Upper lobe of left lung (tissue), 6 donors: ENCODE measurements at regions not wholly inside any gene's neighbourhood (a gene's known extent, or its start where the extent isn't known, plus 50 kb on each side); places are given as distances from the start of the nearest gene placed in this dataset.
A peak's percentile ranks its signal among the peaks of the same experiment; 100 is the strongest.

Experiments used
- ATAC-seq, 2 donors: fragments of 200-7000 bp; cut with Tn5 transposase; one replicate each; pipeline ENCODE4 v1.9.1; 2022; ENCODE audit warnings: mild to moderate bottlenecking in 2 of 2, moderate library complexity in 2 of 2; ENCODE audit not compliant: low FRiP score in 2 of 2
- DNase-seq, 2 donors: peaks; one replicate each; pipeline ENCODE4 v3.0.0-alpha.2; 2019 to 2020
- H3K27ac ChIP-seq, 4 donors: fragments of 200-600 bp; sonication (generic); one replicate each; pipeline ENCODE4 v1.5.1; 2016 to 2019
- H3K27me3 ChIP-seq, 4 donors: fragments of 200-600 bp; sonication (generic); one replicate each; pipeline ENCODE4 v1.5.1; 2017 to 2019
- H3K36me3 ChIP-seq, 4 donors: fragments of 200-600 bp; sonication (generic); one replicate each; pipeline ENCODE4 v1.5.1; 2016 to 2019
- H3K4me1 ChIP-seq, 4 donors: fragments of 200-600 bp; sonication (generic); one replicate each; pipeline ENCODE4 v1.5.1; 2018 to 2019
- H3K4me3 ChIP-seq, 4 donors: fragments of 200-600 bp; sonication (generic); one replicate each; pipeline ENCODE4 v1.5.1; 2017 to 2019; ENCODE audit warnings: mild to moderate bottlenecking in 2 of 4, moderate library complexity in 1 of 4
- H3K9me3 ChIP-seq, 4 donors: fragments of 200-600 bp; sonication (generic); one replicate each; pipeline ENCODE4 v1.5.1; 2018 to 2019
- EP300 ChIP-seq, 4 donors: sonication (generic); formaldehyde crosslinking; IDR thresholded peaks; one replicate each; pipeline ENCODE4 v1.5.1; 2017; ENCODE audit warnings: antibody characterized with exemption in 4 of 4, control low read depth in 2 of 4
- POLR2A ChIP-seq, 4 donors: fragments of 450-650 bp; IDR thresholded peaks; one replicate each; pipeline ENCODE4 v1.5.1; 2016 to 2017; ENCODE audit warnings: antibody characterized with exemption in 4 of 4, mild to moderate bottlenecking in 2 of 4
- POLR2AphosphoS5 ChIP-seq, 2 donors: sonication (generic); formaldehyde crosslinking; IDR thresholded peaks; one replicate each; pipeline ENCODE4 v1.5.1; 2017; ENCODE audit warnings: antibody characterized with exemption in 2 of 2
- WGBS, 2 donors: methylation state at CpG; one replicate each; pipeline ENCODE4 v1.1.5; 2017 to 2018; 5-methylcytosine and 5-hydroxymethylcytosine counted together
- TF ChIP-seq, protein P1 (sequence below), 6 experiments: fragments of 450-650 bp in 4 of 6; fragments of 200-600 bp in 2 of 6; sonication (generic) in 2 of 6; IDR thresholded peaks; one replicate each; pipeline ENCODE4 v1.5.1; 2016 to 2019; ENCODE audit warnings: antibody characterized with exemption in 6 of 6
- donor health status: DM: no; HTN: no; CAD: no; lungs with moderate emphysema.
- donor health status: DM: no; HTN: yes; CAD: no; lungs with severe emphysema.

DNA sequence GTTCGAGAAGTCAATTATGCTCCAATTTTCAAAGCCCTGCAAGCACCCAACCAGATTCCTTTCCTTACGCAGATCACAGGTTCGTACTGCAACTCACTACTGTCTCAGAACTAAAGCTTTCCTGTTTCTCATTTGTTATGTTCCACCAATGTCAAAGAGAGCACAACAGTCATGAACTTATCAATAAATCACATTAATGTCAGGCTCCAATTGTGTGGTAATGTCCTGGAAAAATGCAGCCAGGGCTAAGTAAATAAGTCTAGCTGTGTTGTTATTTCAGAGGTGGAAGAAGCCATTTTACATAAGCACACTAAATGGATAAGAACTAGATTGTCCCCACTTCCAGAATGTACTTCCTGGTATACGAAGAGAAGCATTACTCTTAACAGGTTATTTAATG lies 488.6 kb upstream of the PTGER4 start:
- Histone ChIP-seq H3K4me3 (no peak overlapping the region), H3K36me3 (no peaks in the 10 kb centered on the region), H3K4me1 (peaks cover 0 to 3% (median 0%) of the 10 kb centered on the region in 4 donors), H3K9me3 (no peaks in the 10 kb centered on the region), H3K27me3 (no peaks in the 10 kb centered on the region), H3K27ac (no peak overlapping the region)
- 37 to 48% methylated on average over 4 of the region's 4 CpGs for WGBS, 2 donors
- TF ChIP-seq POLR2AphosphoS5 (IDR thresholded peaks at IDR 0.05) (no peak), POLR2A (IDR thresholded peaks at IDR 0.05) (no peak), EP300 (IDR thresholded peaks at IDR 0.05) (peak in 1 of 4 donors; percentile 5)
- TF ChIP-seq, protein P1, sequence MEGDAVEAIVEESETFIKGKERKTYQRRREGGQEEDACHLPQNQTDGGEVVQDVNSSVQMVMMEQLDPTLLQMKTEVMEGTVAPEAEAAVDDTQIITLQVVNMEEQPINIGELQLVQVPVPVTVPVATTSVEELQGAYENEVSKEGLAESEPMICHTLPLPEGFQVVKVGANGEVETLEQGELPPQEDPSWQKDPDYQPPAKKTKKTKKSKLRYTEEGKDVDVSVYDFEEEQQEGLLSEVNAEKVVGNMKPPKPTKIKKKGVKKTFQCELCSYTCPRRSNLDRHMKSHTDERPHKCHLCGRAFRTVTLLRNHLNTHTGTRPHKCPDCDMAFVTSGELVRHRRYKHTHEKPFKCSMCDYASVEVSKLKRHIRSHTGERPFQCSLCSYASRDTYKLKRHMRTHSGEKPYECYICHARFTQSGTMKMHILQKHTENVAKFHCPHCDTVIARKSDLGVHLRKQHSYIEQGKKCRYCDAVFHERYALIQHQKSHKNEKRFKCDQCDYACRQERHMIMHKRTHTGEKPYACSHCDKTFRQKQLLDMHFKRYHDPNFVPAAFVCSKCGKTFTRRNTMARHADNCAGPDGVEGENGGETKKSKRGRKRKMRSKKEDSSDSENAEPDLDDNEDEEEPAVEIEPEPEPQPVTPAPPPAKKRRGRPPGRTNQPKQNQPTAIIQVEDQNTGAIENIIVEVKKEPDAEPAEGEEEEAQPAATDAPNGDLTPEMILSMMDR (IDR thresholded peaks at IDR 0.05) = no peak
- DNase-seq (no peak), ATAC-seq (no peak)

DNA sequence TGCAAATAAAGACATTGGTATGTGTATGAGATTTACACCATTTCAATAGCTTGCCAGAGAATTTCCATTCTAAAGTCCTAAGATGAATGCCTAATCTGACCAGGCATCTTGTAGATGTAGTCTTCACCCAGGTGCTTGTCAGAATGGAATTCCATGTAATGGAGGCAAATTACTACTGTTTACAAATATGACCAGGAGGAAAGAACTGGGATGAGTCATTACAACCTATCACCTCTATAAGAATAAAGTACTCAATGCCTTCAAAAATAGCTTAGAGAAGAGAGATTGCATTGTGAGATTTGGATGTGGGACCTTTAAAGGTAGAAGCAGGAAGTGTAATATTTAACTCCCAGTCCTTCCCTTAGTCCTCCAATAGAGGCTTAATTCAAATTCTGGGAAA lies 507.0 kb upstream of the PTGER4 start:
- TF ChIP-seq EP300 (IDR thresholded peaks at IDR 0.05) (no peak), POLR2A (IDR thresholded peaks at IDR 0.05) (no peak), POLR2AphosphoS5 (IDR thresholded peaks at IDR 0.05) (no peak)
- TF ChIP-seq, protein P1 (IDR thresholded peaks at IDR 0.05) = no peak
- Histone ChIP-seq H3K9me3 (peaks cover 3 to 15% (median 10%) of the 10 kb centered on the region in 4 donors), H3K4me3 (no peak overlapping the region), H3K27me3 (no peaks in the 10 kb centered on the region), H3K4me1 (no peaks in the 10 kb centered on the region), H3K27ac (no peak overlapping the region), H3K36me3 (no peaks in the 10 kb centered on the region)
- no peak for DNase-seq
- no peak for ATAC-seq

DNA sequence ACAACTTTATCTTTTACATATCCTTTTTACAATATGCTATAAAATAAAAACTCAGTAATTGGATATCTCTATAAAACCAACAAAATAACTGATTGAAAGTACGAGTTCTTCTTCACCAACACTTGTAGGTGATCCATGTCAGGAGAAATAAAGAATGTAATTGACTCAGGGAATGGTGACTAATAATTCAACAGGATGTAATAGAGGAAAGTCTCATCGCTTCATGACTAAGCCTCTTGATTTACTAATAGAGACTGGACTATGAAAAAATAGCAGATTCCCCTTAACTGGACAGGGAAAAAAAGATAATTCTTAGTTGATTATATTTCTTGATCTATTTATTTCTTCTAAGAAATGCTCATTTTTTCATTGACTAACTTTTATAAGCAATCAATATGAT lies 507.7 kb upstream of the PTGER4 start:
- TF ChIP-seq, protein P1 (IDR thresholded peaks at IDR 0.05) = no peak
- TF ChIP-seq POLR2A (IDR thresholded peaks at IDR 0.05) (no peak), POLR2AphosphoS5 (IDR thresholded peaks at IDR 0.05) (no peak)
- 85 to 87% methylated on average over 2 of the region's 2 CpGs for WGBS, 2 donors
- no peak overlapping the region for H3K27ac ChIP-seq
- H3K4me3 ChIP-seq = no peak overlapping the region
- no peak for ATAC-seq
- DNase-seq = no peak
- H3K4me1 ChIP-seq = no peaks in the 10 kb centered on the region
- peaks cover 3 to 13% (median 7%) of the 10 kb centered on the region in 4 donors for H3K9me3 ChIP-seq
- no peaks in the 10 kb centered on the region for H3K36me3 ChIP-seq
- H3K27me3 ChIP-seq = no peaks in the 10 kb centered on the region

DNA sequence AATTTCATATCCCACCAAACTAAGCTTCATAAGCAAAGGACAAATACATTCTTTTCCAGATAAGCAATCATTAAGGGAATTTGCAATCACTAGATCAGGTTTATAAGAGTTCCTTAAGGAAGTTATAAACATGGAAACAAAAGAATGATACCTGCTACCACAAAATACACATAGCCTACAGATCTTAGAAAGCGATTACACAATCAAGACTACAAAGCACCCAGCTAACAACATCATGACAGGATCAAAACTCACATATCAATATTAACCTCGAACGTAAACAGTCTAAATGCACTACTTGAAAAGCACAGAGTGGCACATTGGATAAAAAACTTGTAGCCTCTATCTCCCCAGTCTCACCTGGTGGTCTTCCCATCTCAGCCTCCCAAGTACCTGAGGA lies 512.4 kb upstream of the PTGER4 start:
- peaks cover 0 to 7% (median 5%) of the 10 kb centered on the region in 4 donors for H3K9me3 ChIP-seq
- no peak overlapping the region for H3K4me3 ChIP-seq
- DNase-seq = no peak
- no peaks in the 10 kb centered on the region for H3K36me3 ChIP-seq
- no peak for ATAC-seq
- WGBS, 2 donors = 89% methylated on average over 3 of the region's 3 CpGs
- TF ChIP-seq EP300 (IDR thresholded peaks at IDR 0.05) (no peak), POLR2A (IDR thresholded peaks at IDR 0.05) (no peak)
- no peak overlapping the region for H3K27ac ChIP-seq
- H3K27me3 ChIP-seq = no peaks in the 10 kb centered on the region
- H3K4me1 ChIP-seq = no peaks in the 10 kb centered on the region

DNA sequence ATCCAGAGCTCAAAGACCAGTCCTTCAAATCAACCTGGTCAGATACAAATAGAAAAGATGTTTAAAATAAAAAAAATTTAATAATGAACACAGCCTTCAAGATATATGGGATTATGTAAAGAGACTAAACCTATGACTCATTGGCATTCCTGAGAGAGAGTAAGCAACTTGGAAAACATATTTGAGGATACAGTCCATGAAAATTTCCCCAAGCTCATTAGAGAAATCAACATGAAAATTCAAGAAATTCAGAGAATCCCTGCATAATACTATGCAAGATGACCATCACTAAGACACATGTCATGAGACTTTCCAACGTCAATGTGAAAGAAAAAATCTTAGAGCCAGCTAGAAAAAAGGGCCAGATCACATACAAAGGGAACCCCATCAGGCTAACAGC lies 512.9 kb upstream of the PTGER4 start:
- ATAC-seq = no peak

More for the DNA sequence above, 512.9 kb upstream of the PTGER4 start:
- Histone ChIP-seq H3K36me3 (no peaks in the 10 kb centered on the region), H3K27me3 (no peaks in the 10 kb centered on the region), H3K4me1 (no peaks in the 10 kb centered on the region), H3K4me3 (no peak overlapping the region), H3K9me3 (peaks cover 0 to 7% (median 5%) of the 10 kb centered on the region in 4 donors), H3K27ac (no peak overlapping the region)
- DNase-seq = no peak
- 90 to 94% methylated on average over 1 of the region's 1 CpG for WGBS, 2 donors
- no peak for TF ChIP-seq POLR2AphosphoS5 (IDR thresholded peaks at IDR 0.05)
